Transverse colon (tissue), 4 donors: ENCODE measurements at regions not wholly inside any gene's neighbourhood (a gene's known extent, or its start where the extent isn't known, plus 50 kb on each side); places are given as distances from the start of the nearest gene placed in this dataset.

Experiments used
- DNase-seq: peaks from one replicate; pipeline ENCODE4 v3.0.0-alpha.2; 2019
- H3K27ac ChIP-seq, 4 donors: fragments of 200-600 bp; sonication (generic); 2 replicates each; pipeline ENCODE4 v1.5.1; 2016 to 2018; ENCODE audit warnings: inconsistent platforms in 4 of 4
- H3K27me3 ChIP-seq: fragments of 200-600 bp; sonication (generic); 2 replicates; pipeline ENCODE4 v1.5.1; 2017; ENCODE audit warnings: inconsistent platforms
- H3K36me3 ChIP-seq, 4 donors: fragments of 200-600 bp; sonication (generic); 2 replicates each; pipeline ENCODE4 v1.5.1; 2017 to 2019; ENCODE audit warnings: inconsistent platforms in 4 of 4
- H3K4me1 ChIP-seq, 4 donors: fragments of 200-600 bp; sonication (generic); 2 replicates each; pipeline ENCODE4 v1.5.1; 2017 to 2020; ENCODE audit warnings: inconsistent platforms in 4 of 4
- H3K4me3 ChIP-seq, 4 donors: fragments of 200-600 bp; sonication (generic); 1 replicate in 1 of 4; 2 replicates in 3 of 4; pipeline versions ENCODE4 v1.5.1 to v1.6.1; 2017 to 2019; ENCODE audit warnings: inconsistent platforms in 4 of 4
- H3K9me3 ChIP-seq, 2 donors: fragments of 200-600 bp; sonication (generic); 2 replicates each; pipeline ENCODE4 v1.5.1; 2017 to 2019; ENCODE audit warnings: inconsistent platforms in 2 of 2
- CTCF ChIP-seq, 5 experiments: fragments of 200-600 bp in 3 of 5; fragments of 450-650 bp in 2 of 5; sonication (generic) in 3 of 5; IDR thresholded peaks; 1 replicate in 2 of 5; 2 replicates in 3 of 5; pipeline ENCODE4 v1.5.1; 2016 to 2017; ENCODE audit warnings: antibody characterized with exemption in 5 of 5, inconsistent platforms in 3 of 5, mild to moderate bottlenecking in 2 of 5, moderate library complexity in 1 of 5
- EP300 ChIP-seq: sonication (generic); formaldehyde crosslinking; IDR thresholded peaks from one replicate; pipeline ENCODE4 v1.6.1; 2017; ENCODE audit warnings: antibody characterized with exemption, low read depth
- POLR2A ChIP-seq: fragments of 450-650 bp; IDR thresholded peaks from one replicate; pipeline ENCODE4 v1.6.1; 2016; ENCODE audit warnings: antibody characterized with exemption, mild to moderate bottlenecking, moderate library complexity
- POLR2AphosphoS5 ChIP-seq, 3 donors: sonication (generic); formaldehyde crosslinking; IDR thresholded peaks; one replicate each; pipeline ENCODE4 v1.6.1; 2016; ENCODE audit warnings: antibody characterized with exemption in 3 of 3
- WGBS, 2 donors: methylation state at CpG; one replicate each; pipeline ENCODE4 v1.1.5; 2018; ENCODE audit warnings: low coverage in 1 of 2; 5-methylcytosine and 5-hydroxymethylcytosine counted together
- in situ Hi-C, 4 donors: fragments of 200-750 bp; cut with MboI; loops; one replicate each; pipeline versions ENCODE4 v1.15.0 to v1.15.1; 2017; ENCODE audit warnings: low sequenced_read_pairs in 3 of 4, low pct_ligation_motif_present in 1 of 4, low pct_unique_long_range_greater_than_20kb in 1 of 4
- intact Hi-C: fragments of 100-400 bp; cut with DNase I; formaldehyde crosslinking; loops from one replicate; pipeline ENCODE4 v1.15.1; 2023; ENCODE audit warnings: low total_unique reads

- no peak for TF ChIP-seq EP300
- no peak for TF ChIP-seq POLR2A
- no peak for TF ChIP-seq POLR2AphosphoS5 (IDR thresholded peaks at IDR 0.05)
- Histone ChIP-seq H3K27me3 (no peaks in the 10 kb centered on the region), H3K9me3 (no peaks in the 10 kb centered on the region), H3K27ac (no peak overlapping the region), H3K36me3 (no peaks in the 10 kb centered on the region), H3K4me1 (no peaks in the 10 kb centered on the region), H3K4me3 (no peak overlapping the region)
- WGBS, 2 donors: 81 to 90% methylated on average over 6 to 14 of the region's 14 CpGs
- intact Hi-C loops (no loop called here), in situ Hi-C loops (loop anchor here in 1 of 4 donors (25.0 kb wide), 1 partner anchor 564 kb away; no protein-coding TSS in a partner anchor)
- DNase-seq: no peak
These were observed 336.0 kb downstream of the DHX35 start for GRCh38 chr20:39298121-39298520.

- DNase-seq: no peak
- TF ChIP-seq EP300: no peak
- TF ChIP-seq POLR2AphosphoS5 (IDR thresholded peaks at IDR 0.05): no peak
- TF ChIP-seq POLR2A: no peak
- TF ChIP-seq CTCF (IDR thresholded peaks at IDR 0.05): no peak
- in situ Hi-C loops (loop anchor here in 1 of 4 donors (25.0 kb wide), 1 partner anchor 567 kb away; no protein-coding TSS in a partner anchor), intact Hi-C loops (no loop called here)
- Histone ChIP-seq H3K36me3 (no peaks in the 10 kb centered on the region), H3K4me3 (no peak overlapping the region), H3K4me1 (no peaks in the 10 kb centered on the region), H3K27ac (no peak overlapping the region), H3K9me3 (no peaks in the 10 kb centered on the region), H3K27me3 (no peaks in the 10 kb centered on the region)
- 54 to 57% methylated on average over 2 to 4 of the region's 4 CpGs for WGBS, 2 donors
These were observed 333.2 kb downstream of the DHX35 start for GRCh38 chr20:39295301-39295700.

- no peaks in the 10 kb centered on the region for H3K27me3 ChIP-seq
- no peaks in the 10 kb centered on the region for H3K9me3 ChIP-seq
- intact Hi-C loops: no loop called here
- 63 to 80% methylated on average over 2 of the region's 2 CpGs for WGBS, 2 donors
- TF ChIP-seq CTCF (IDR thresholded peaks at IDR 0.05) (no peak), POLR2A (no peak), EP300 (no peak), POLR2AphosphoS5 (IDR thresholded peaks at IDR 0.05) (no peak)
- H3K4me1 ChIP-seq: no peaks in the 10 kb centered on the region
- no peak for DNase-seq
- H3K4me3 ChIP-seq: no peak overlapping the region
- no peak overlapping the region for H3K27ac ChIP-seq
- H3K36me3 ChIP-seq: no peaks in the 10 kb centered on the region
- in situ Hi-C loops: loop anchor here in 1 of 4 donors (25.0 kb wide), 1 partner anchor 568 kb away; no protein-coding TSS in a partner anchor
These were observed 332.1 kb downstream of the DHX35 start for GRCh38 chr20:39294137-39294725.

GRCh38 chr20:39292193-39292736, 330.1 kb downstream of the DHX35 start:
- Histone ChIP-seq H3K36me3 (no peaks in the 10 kb centered on the region), H3K27ac (no peak overlapping the region), H3K4me3 (no peak overlapping the region), H3K27me3 (no peaks in the 10 kb centered on the region), H3K9me3 (no peaks in the 10 kb centered on the region), H3K4me1 (no peaks in the 10 kb centered on the region)
- no peak for DNase-seq
- no peak for TF ChIP-seq POLR2AphosphoS5 (IDR thresholded peaks at IDR 0.05)
- TF ChIP-seq EP300: no peak
- no peak for TF ChIP-seq CTCF (IDR thresholded peaks at IDR 0.05)
- no peak for TF ChIP-seq POLR2A
- in situ Hi-C loops: loop anchor here in 1 of 4 donors (25.0 kb wide), 1 partner anchor 570 kb away; no protein-coding TSS in a partner anchor
- WGBS, 2 donors: 59 to 81% methylated on average over 3 of the region's 3 CpGs
- intact Hi-C loops: no loop called here
